GM10847 (cell line): ENCODE measurements at regions not wholly inside any gene's neighbourhood (a gene's known extent, or its start where the extent isn't known, plus 50 kb on each side); places are given as distances from the start of the nearest gene placed in this dataset.

ENCODE experiments used
- POLR2A ChIP-seq: IDR thresholded peaks from 2 replicates; pipeline ENCODE4 v1.6.1; 2011; ENCODE audit not compliant: insufficient read length; ENCODE audit errors: extremely low read depth

GRCh38 chr7:68364886-68365625 lies 1233.2 kb upstream of the AUTS2 start:
- TF ChIP-seq POLR2A = no peak

GRCh38 chr7:68371985-68372384 lies 1226.3 kb upstream of the AUTS2 start:
- no peak for TF ChIP-seq POLR2A

- no peak for TF ChIP-seq POLR2A
Measured at GRCh38 chr7:68376131-68376661, 1222.1 kb upstream of the AUTS2 start.

GRCh38 chr7:68381731-68382130 lies 1216.5 kb upstream of the AUTS2 start:
- no peak for TF ChIP-seq POLR2A

GRCh38 chr7:68384581-68384980 lies 1213.7 kb upstream of the AUTS2 start:
- TF ChIP-seq POLR2A = no peak

- TF ChIP-seq POLR2A = no peak
Measured at GRCh38 chr7:68393051-68393450, 1205.2 kb upstream of the AUTS2 start.

- no peak for TF ChIP-seq POLR2A
Measured at GRCh38 chr7:68394131-68394530, 1204.1 kb upstream of the AUTS2 start.

GRCh38 chr7:68399991-68400590 lies 1198.2 kb upstream of the AUTS2 start:
- TF ChIP-seq POLR2A = no peak

GRCh38 chr7:68400783-68401182 lies 1197.5 kb upstream of the AUTS2 start:
- no peak for TF ChIP-seq POLR2A

GRCh38 chr7:68401313-68401712 lies 1197.0 kb upstream of the AUTS2 start:
- TF ChIP-seq POLR2A = no peak

GRCh38 chr7:68406480-68406879 lies 1191.8 kb upstream of the AUTS2 start:
- no peak for TF ChIP-seq POLR2A

GRCh38 chr7:68407460-68407859 lies 1190.8 kb upstream of the AUTS2 start:
- TF ChIP-seq POLR2A = no peak

GRCh38 chr7:68408873-68409272 lies 1189.4 kb upstream of the AUTS2 start:
- TF ChIP-seq POLR2A = no peak

GRCh38 chr7:68409851-68410250 lies 1188.4 kb upstream of the AUTS2 start:
- TF ChIP-seq POLR2A = no peak

- no peak for TF ChIP-seq POLR2A
Measured at GRCh38 chr7:68411742-68412141, 1186.5 kb upstream of the AUTS2 start.

- no peak for TF ChIP-seq POLR2A
Measured at GRCh38 chr7:68414631-68415425, 1183.4 kb upstream of the AUTS2 start.

GRCh38 chr7:68417002-68417401 lies 1181.3 kb upstream of the AUTS2 start:
- no peak for TF ChIP-seq POLR2A

- no peak for TF ChIP-seq POLR2A
Measured at GRCh38 chr7:68417659-68418058, 1180.6 kb upstream of the AUTS2 start.
